ENCODE measurements at regions not wholly inside any gene's neighbourhood (a gene's known extent, or its start where the extent isn't known, plus 50 kb on each side); places are given as distances from the start of the nearest gene placed in this dataset.

GRCh38 chr13:90217275-90217674, 1130.2 kb upstream of the MIR17HG start:
- DNase-seq, result no peak
- H3K4me1 Mint-ChIP-seq, result no peaks in the 10 kb centered on the region
- no peaks in the 10 kb centered on the region for H3K36me3 Mint-ChIP-seq (ENCODE audit: low read depth)
- ChIA-PET POLR2A (no interaction called here), CTCF (no interaction called here)
- no peak for ATAC-seq (ENCODE audit: low read depth)
- peaks cover 8% of the 10 kb centered on the region for H3K9me3 Mint-ChIP-seq
- TF ChIP-seq CTCF (IDR thresholded peaks at IDR 0.05), result no peak
- no peaks in the 10 kb centered on the region for H3K27me3 Mint-ChIP-seq
- H3K4me3 Mint-ChIP-seq, result no peak overlapping the region
- intact Hi-C loops (cut with micrococcal nuclease), result no loop called here
- H3K27ac Mint-ChIP-seq, result no peak overlapping the region

GRCh38 chr13:90222758-90223157, 1124.7 kb upstream of the MIR17HG start:
- H3K27me3 Mint-ChIP-seq, result no peaks in the 10 kb centered on the region
- H3K9me3 Mint-ChIP-seq, result no peaks in the 10 kb centered on the region
- intact Hi-C loops (cut with micrococcal nuclease), result no loop called here
- ATAC-seq (ENCODE audit: low read depth) (no peak), DNase-seq (no peak)
- POLR2A ChIA-PET, result no interaction called here
- no peak overlapping the region for H3K27ac Mint-ChIP-seq
- H3K4me1 Mint-ChIP-seq, result no peaks in the 10 kb centered on the region
- CTCF ChIA-PET, result no interaction called here
- no peak overlapping the region for H3K4me3 Mint-ChIP-seq
- TF ChIP-seq CTCF (IDR thresholded peaks at IDR 0.05), result no peak
- H3K36me3 Mint-ChIP-seq (ENCODE audit: low read depth), result no peaks in the 10 kb centered on the region

- Mint-ChIP-seq H3K36me3 (ENCODE audit: low read depth) (no peaks in the 10 kb centered on the region), H3K27ac (no peak overlapping the region), H3K4me1 (no peaks in the 10 kb centered on the region), H3K9me3 (peaks cover 11% of the 10 kb centered on the region), H3K27me3 (no peaks in the 10 kb centered on the region), H3K4me3 (no peak overlapping the region)
- intact Hi-C loops (cut with micrococcal nuclease), result no loop called here
- TF ChIP-seq CTCF (IDR thresholded peaks at IDR 0.05), result no peak
- DNase-seq (no peak), ATAC-seq (ENCODE audit: low read depth) (no peak)
- ChIA-PET CTCF (no interaction called here), POLR2A (no interaction called here)
These were observed 1117.2 kb upstream of the MIR17HG start for GRCh38 chr13:90230311-90230710.

GRCh38 chr13:90232291-90232690, 1115.2 kb upstream of the MIR17HG start:
- ChIA-PET POLR2A (no interaction called here), CTCF (no interaction called here)
- no peak overlapping the region for H3K4me3 Mint-ChIP-seq
- no peaks in the 10 kb centered on the region for H3K4me1 Mint-ChIP-seq
- DNase-seq (no peak), ATAC-seq (ENCODE audit: low read depth) (no peak)
- no peak for TF ChIP-seq CTCF (IDR thresholded peaks at IDR 0.05)
- H3K27me3 Mint-ChIP-seq, result no peaks in the 10 kb centered on the region
- intact Hi-C loops (cut with micrococcal nuclease), result no loop called here
- peaks cover 14% of the 10 kb centered on the region for H3K9me3 Mint-ChIP-seq
- no peak overlapping the region for H3K27ac Mint-ChIP-seq
- no peaks in the 10 kb centered on the region for H3K36me3 Mint-ChIP-seq (ENCODE audit: low read depth)

- peaks cover 12% of the 10 kb centered on the region for H3K9me3 Mint-ChIP-seq
- H3K27ac Mint-ChIP-seq, result no peak overlapping the region
- TF ChIP-seq CTCF (IDR thresholded peaks at IDR 0.05), result no peak
- H3K36me3 Mint-ChIP-seq (ENCODE audit: low read depth), result no peaks in the 10 kb centered on the region
- H3K4me1 Mint-ChIP-seq, result no peaks in the 10 kb centered on the region
- no peak overlapping the region for H3K4me3 Mint-ChIP-seq
- intact Hi-C loops (cut with micrococcal nuclease), result no loop called here
- CTCF ChIA-PET, result no interaction called here
- POLR2A ChIA-PET, result no interaction called here
- DNase-seq (no peak), ATAC-seq (ENCODE audit: low read depth) (no peak)
- H3K27me3 Mint-ChIP-seq, result no peaks in the 10 kb centered on the region
These were observed 1113.4 kb upstream of the MIR17HG start for GRCh38 chr13:90233933-90234672.
